Panc1 (cell line): ENCODE measurements at regions not wholly inside any gene's neighbourhood (a gene's known extent, or its start where the extent isn't known, plus 50 kb on each side); places are given as distances from the start of the nearest gene placed in this dataset.

Experiments
- ATAC-seq: fragments of 200-7000 bp; cut with Tn5 transposase; 2 replicates; pipeline ENCODE4 v1.9.1; 2020; ENCODE audit warnings: mild to moderate bottlenecking, moderate library complexity
- BruUV-seq: library from RNA; stranded (reverse); fragments of 400-500 nt; replicated peaks from 2 replicates; lab custom pipeline; 2021; lab: Mats Ljungman, UMichigan
- CTCF ChIA-PET: fragments of 300-600 bp; sonication (Branson Sonifier 250); formaldehyde crosslinking; loops from one replicate; lab custom pipeline; 2022; ENCODE audit warnings: antibody characterized with exemption; lab: Charles Lee
- POLR2A ChIA-PET: fragments of 300-600 bp; sonication (Branson Sonifier 250); formaldehyde crosslinking; loops from one replicate; lab custom pipeline; 2022; ENCODE audit warnings: antibody characterized with exemption; lab: Charles Lee
- DNase-seq: peaks from one replicate; pipeline ENCODE4 v3.0.0-alpha.2; 2010; ENCODE audit warnings: low read depth, low spot score
- H3K27ac ChIP-seq: 2 replicates; pipeline ENCODE4 v1.5.1; 2011; ENCODE audit warnings: mild to moderate bottlenecking, low read length, inconsistent platforms
- H3K27me3 ChIP-seq: fragments of 200-500 bp; sonication (Bioruptor generic); 2 replicates; pipeline ENCODE4 v1.6.0; 2014; ENCODE audit warnings: low read length, inconsistent platforms; ENCODE audit not compliant: control insufficient read depth, insufficient read depth
- H3K36me3 ChIP-seq: fragments of 200-500 bp; sonication (Bioruptor generic); 2 replicates; pipeline ENCODE4 v1.5.1; 2014; ENCODE audit warnings: inconsistent platforms, mild to moderate bottlenecking, low read length, moderate library complexity; ENCODE audit not compliant: control insufficient read depth, insufficient read depth
- H3K4me1 ChIP-seq: 2 replicates; pipeline ENCODE4 v1.5.1; 2011; ENCODE audit warnings: inconsistent platforms, mild to moderate bottlenecking, low read length, moderate library complexity; ENCODE audit not compliant: control insufficient read depth, insufficient read depth
- H3K4me3 ChIP-seq, 2 experiments: 2 replicates each; pipeline ENCODE4 v1.5.1; 2011 to 2012; ENCODE audit warnings: low read depth in 2 of 2, low read length in 2 of 2, mild to moderate bottlenecking in 2 of 2, inconsistent platforms in 1 of 2, moderate library complexity in 1 of 2
- H3K9me3 ChIP-seq: fragments of 200-500 bp; sonication (Bioruptor generic); 2 replicates; pipeline ENCODE4 v1.5.1; 2014; ENCODE audit warnings: low read depth, mild to moderate bottlenecking, inconsistent platforms, low read length, moderate library complexity; ENCODE audit not compliant: control insufficient read depth, insufficient read depth
- POLR2AphosphoS5 ChIP-seq: IDR thresholded peaks from 2 replicates; pipeline ENCODE4 v1.6.1; 2012; ENCODE audit warnings: mild to moderate bottlenecking, low read depth, low read length, moderate library complexity
- REST ChIP-seq, 2 experiments: IDR thresholded peaks; 2 replicates each; pipeline ENCODE4 v1.6.1; 2011 to 2012; ENCODE audit warnings: low read depth in 2 of 2, control low read depth in 1 of 2, low read length in 1 of 2, mild to moderate bottlenecking in 1 of 2, moderate library complexity in 1 of 2; ENCODE audit not compliant: insufficient read depth in 1 of 2
- SIN3A ChIP-seq: IDR thresholded peaks from 2 replicates; pipeline ENCODE4 v1.6.1; 2012; ENCODE audit warnings: low read depth, mild to moderate bottlenecking, low read length, moderate library complexity, borderline replicate concordance; ENCODE audit not compliant: insufficient read depth
- TCF7L2 ChIP-seq: IDR thresholded peaks from 2 replicates; pipeline ENCODE4 v1.6.1; 2011; ENCODE audit warnings: mild to moderate bottlenecking, low read depth, low read length, inconsistent platforms
- in situ Hi-C: cut with HindIII; loops from 2 replicates; pipeline ENCODE4 v1.10.0; 2016; ENCODE audit warnings: low sequenced_read_pairs, low pct_unique_long_range_greater_than_20kb
- intact Hi-C: fragments of 100-400 bp; cut with micrococcal nuclease; formaldehyde crosslinking; loops from one replicate; pipeline ENCODE4 v1.10.0; 2022; ENCODE audit not compliant: unreplicated experiment
- TF ChIP-seq, protein P1 (sequence below): fragments of 450-650 bp; IDR thresholded peaks from 2 replicates; pipeline ENCODE4 v1.5.1; 2017; ENCODE audit warnings: mild to moderate bottlenecking

- ChIA-PET POLR2A (no interaction called here), CTCF (no interaction called here)
- in situ Hi-C loops = no loop called here
- Histone ChIP-seq H3K9me3 (no peaks in the 10 kb centered on the region), H3K36me3 (no peaks in the 10 kb centered on the region), H3K27ac (no peak overlapping the region), H3K4me1 (no peaks in the 10 kb centered on the region), H3K4me3 (no peak overlapping the region), H3K27me3 (no peaks in the 10 kb centered on the region)
- DNase-seq = no peak
- intact Hi-C loops = no loop called here
- BruUV-seq = no TSS peak
- TF ChIP-seq POLR2AphosphoS5 (no peak), SIN3A (no peak), TCF7L2 (no peak), REST (IDR thresholded peaks at IDR 0.05; ENCODE audit: insufficient read depth in 1 of 2, low read depth in 2 of 2, low read length in 1 of 2) (no peak)
- TF ChIP-seq, protein P1, sequence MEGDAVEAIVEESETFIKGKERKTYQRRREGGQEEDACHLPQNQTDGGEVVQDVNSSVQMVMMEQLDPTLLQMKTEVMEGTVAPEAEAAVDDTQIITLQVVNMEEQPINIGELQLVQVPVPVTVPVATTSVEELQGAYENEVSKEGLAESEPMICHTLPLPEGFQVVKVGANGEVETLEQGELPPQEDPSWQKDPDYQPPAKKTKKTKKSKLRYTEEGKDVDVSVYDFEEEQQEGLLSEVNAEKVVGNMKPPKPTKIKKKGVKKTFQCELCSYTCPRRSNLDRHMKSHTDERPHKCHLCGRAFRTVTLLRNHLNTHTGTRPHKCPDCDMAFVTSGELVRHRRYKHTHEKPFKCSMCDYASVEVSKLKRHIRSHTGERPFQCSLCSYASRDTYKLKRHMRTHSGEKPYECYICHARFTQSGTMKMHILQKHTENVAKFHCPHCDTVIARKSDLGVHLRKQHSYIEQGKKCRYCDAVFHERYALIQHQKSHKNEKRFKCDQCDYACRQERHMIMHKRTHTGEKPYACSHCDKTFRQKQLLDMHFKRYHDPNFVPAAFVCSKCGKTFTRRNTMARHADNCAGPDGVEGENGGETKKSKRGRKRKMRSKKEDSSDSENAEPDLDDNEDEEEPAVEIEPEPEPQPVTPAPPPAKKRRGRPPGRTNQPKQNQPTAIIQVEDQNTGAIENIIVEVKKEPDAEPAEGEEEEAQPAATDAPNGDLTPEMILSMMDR = no peak
- no peak for ATAC-seq
Observed at GRCh38 chr1:113223040-113223439, 150.0 kb downstream of the LRIG2 start.

DNA sequence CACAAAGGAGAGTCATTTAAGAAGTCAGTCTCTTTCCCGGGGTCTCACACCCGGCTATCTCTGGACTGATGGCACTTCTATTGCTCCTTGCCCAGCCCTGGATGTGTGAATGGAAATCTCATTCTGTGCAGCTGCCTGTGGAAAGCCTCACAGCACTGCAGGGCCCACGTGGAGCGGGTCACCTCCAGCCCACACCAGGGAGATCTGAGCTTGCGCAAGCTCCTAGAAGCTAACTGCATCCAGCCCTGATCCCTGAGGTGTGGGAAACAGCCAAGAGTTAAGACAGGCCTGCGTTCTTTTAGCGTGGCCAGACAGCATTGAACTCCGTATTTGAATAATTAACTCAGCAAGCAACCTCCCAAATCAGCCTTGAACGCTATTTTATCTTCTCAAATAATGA lies 150.5 kb downstream of the LRIG2 start:
- Histone ChIP-seq H3K4me1 (no peaks in the 10 kb centered on the region), H3K27me3 (no peaks in the 10 kb centered on the region), H3K9me3 (no peaks in the 10 kb centered on the region), H3K4me3 (no peak overlapping the region), H3K36me3 (no peaks in the 10 kb centered on the region), H3K27ac (no peak overlapping the region)
- ChIA-PET CTCF (no interaction called here), POLR2A (no interaction called here)
- in situ Hi-C loops = no loop called here
- DNase-seq (no peak), ATAC-seq (no peak)
- intact Hi-C loops = no loop called here
- BruUV-seq = no TSS peak
- no peak for TF ChIP-seq REST (IDR thresholded peaks at IDR 0.05; ENCODE audit: insufficient read depth in 1 of 2, low read depth in 2 of 2, low read length in 1 of 2)
- no peak for TF ChIP-seq SIN3A
- TF ChIP-seq POLR2AphosphoS5 = no peak
- no peak for TF ChIP-seq TCF7L2
- TF ChIP-seq, protein P1 = no peak
